ENCODE measurements at regions not wholly inside any gene's neighbourhood (a gene's known extent, or its start where the extent isn't known, plus 50 kb on each side); places are given as distances from the start of the nearest gene placed in this dataset.

DNA sequence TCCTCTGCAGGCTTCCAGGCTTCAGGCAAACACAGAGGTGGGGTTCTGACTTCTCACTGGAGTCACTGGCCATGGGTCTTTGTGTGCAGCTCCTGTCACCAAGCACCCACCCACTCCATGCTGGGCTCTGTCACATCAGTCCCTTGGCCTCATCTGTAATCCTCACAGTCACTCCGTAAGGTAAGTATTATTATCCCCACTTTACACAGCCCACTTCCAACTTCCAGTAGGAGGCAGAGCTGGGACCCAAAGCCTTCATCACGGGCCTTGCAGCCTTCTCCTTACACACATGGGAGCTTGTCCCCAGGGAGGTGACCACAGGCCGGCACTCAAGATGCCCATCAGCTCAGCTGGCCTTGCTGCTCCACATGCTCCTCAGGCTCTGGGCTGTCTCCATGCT lies 266.7 kb upstream of the B3GAT1 start:
- Histone ChIP-seq H3K4me3 (replicated peaks in 1 of 2; ENCODE audit: low read depth in 1 of 2, low read length in 2 of 2) (no peak overlapping the region), H3K27me3 (ENCODE audit: insufficient read depth, low read length) (peaks cover 55% of the 10 kb centered on the region), H3K36me3 (ENCODE audit: control insufficient read depth in 1 of 2, insufficient read depth in 2 of 2, low read length in 2 of 2) (no peaks in the 10 kb centered on the region), H3K4me2 (ENCODE audit: low read length) (no peak overlapping the region), H2AFZ (ENCODE audit: low read depth, low read length, poor library complexity, severe bottlenecking) (no peak overlapping the region), H3K4me1 (ENCODE audit: control insufficient read depth in 1 of 2, insufficient read depth in 2 of 2, low read length in 2 of 2) (no peaks in the 10 kb centered on the region), H3K9me2 (ENCODE audit: insufficient read depth) (no peaks in the 10 kb centered on the region), H3K9ac (ENCODE audit: low read length) (no peak overlapping the region), H3K27ac (ENCODE audit: low read depth, low read length) (no peak overlapping the region), H4K20me1 (ENCODE audit: insufficient read depth) (no peaks in the 10 kb centered on the region), H3K79me2 (ENCODE audit: insufficient read depth, low read length) (no peaks in the 10 kb centered on the region), H3K9me3 (ENCODE audit: control insufficient read depth in 1 of 2, insufficient read depth in 1 of 2, low read depth in 1 of 2, low read length in 2 of 2) (no peaks in the 10 kb centered on the region)
- ChIA-PET RAD21 (ENCODE audit: low non-redundant PET in 1 of 2, low total read pairs in 2 of 2, uncharacterized antibody in 2 of 2, unreplicated experiment in 2 of 2) (no interaction called here), POLR2A (no interaction called here), CTCF (no interaction called here)
- no peak for TF ChIP-seq EZH2phosphoT487 (IDR thresholded peaks at IDR 0.05; ENCODE audit: borderline replicate concordance)
- no peak for TF ChIP-seq MAX (IDR thresholded peaks at IDR 0.05)
- TF ChIP-seq, protein P1, sequence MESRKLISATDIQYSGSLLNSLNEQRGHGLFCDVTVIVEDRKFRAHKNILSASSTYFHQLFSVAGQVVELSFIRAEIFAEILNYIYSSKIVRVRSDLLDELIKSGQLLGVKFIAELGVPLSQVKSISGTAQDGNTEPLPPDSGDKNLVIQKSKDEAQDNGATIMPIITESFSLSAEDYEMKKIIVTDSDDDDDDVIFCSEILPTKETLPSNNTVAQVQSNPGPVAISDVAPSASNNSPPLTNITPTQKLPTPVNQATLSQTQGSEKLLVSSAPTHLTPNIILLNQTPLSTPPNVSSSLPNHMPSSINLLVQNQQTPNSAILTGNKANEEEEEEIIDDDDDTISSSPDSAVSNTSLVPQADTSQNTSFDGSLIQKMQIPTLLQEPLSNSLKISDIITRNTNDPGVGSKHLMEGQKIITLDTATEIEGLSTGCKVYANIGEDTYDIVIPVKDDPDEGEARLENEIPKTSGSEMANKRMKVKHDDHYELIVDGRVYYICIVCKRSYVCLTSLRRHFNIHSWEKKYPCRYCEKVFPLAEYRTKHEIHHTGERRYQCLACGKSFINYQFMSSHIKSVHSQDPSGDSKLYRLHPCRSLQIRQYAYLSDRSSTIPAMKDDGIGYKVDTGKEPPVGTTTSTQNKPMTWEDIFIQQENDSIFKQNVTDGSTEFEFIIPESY (IDR thresholded peaks at IDR 0.05; ENCODE audit: extremely low read depth, insufficient replicate concordance, low read length), result no peak
- no peak for TF ChIP-seq TCF7L2 (IDR thresholded peaks at IDR 0.05; ENCODE audit: borderline replicate concordance, extremely low read depth, insufficient read depth, insufficient read length)
- no peak for TF ChIP-seq ZNF274 (IDR thresholded peaks at IDR 0.05; ENCODE audit: low read depth, low read length)
- TF ChIP-seq CBX3 (IDR thresholded peaks at IDR 0.05; ENCODE audit: low read depth), result no peak
- TF ChIP-seq SIN3A (IDR thresholded peaks at IDR 0.05; ENCODE audit: low read depth), result no peak
- no peak for TF ChIP-seq JUND (IDR thresholded peaks at IDR 0.05)
- TF ChIP-seq POLR2A (IDR thresholded peaks at IDR 0.05; ENCODE audit: borderline replicate concordance, extremely low read depth, insufficient read depth, insufficient read length), result no peak
- no peak for TF ChIP-seq FOSL1 (IDR thresholded peaks at IDR 0.05; ENCODE audit: low read depth)
- TF ChIP-seq EGR1 (IDR thresholded peaks at IDR 0.05; ENCODE audit: low read depth), result no peak
- TF ChIP-seq ZFX (IDR thresholded peaks at IDR 0.05), result no peak
- no peak for TF ChIP-seq POLR2AphosphoS5 (IDR thresholded peaks at IDR 0.05; ENCODE audit: low read depth, low read length)
- no peak for TF ChIP-seq SP1 (IDR thresholded peaks at IDR 0.05; ENCODE audit: low read depth)
- TF ChIP-seq CEBPB (IDR thresholded peaks at IDR 0.05; ENCODE audit: low read depth), result no peak
- TF ChIP-seq ELF1 (IDR thresholded peaks at IDR 0.05; ENCODE audit: borderline replicate concordance, low read depth), result no peak
- no peak for DNase-seq (ENCODE audit: low read depth, low spot score)
- intact Hi-C loops (cut with micrococcal nuclease), result no loop called here
- BruUV-seq (replicated peaks), result no TSS peak
- ATAC-seq, result no peak

Measured in HCT116 (cell line).